ENCODE measurements at regions not wholly inside any gene's neighbourhood (a gene's known extent, or its start where the extent isn't known, plus 50 kb on each side); places are given as distances from the start of the nearest gene placed in this dataset.

DNA sequence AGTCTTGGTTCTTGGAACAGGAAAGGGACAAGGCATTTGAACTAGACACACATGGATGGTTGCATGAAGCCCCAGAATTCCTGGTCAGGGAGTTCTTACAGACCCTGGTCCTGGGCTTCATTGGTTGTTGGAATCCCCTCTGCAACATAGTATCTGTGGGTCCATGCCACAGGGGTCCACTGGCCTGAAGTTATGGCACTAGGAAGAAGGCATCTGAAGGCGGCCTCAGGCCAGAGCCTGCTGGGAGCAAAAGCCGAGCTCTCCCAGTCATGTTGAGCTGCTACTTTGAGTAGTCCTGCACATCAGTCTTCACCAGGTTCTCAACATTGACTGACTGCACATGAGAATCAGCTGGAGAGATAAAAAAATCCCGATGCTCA lies 71.1 kb upstream of the PITX1 start:
- TF ChIP-seq, protein P1, sequence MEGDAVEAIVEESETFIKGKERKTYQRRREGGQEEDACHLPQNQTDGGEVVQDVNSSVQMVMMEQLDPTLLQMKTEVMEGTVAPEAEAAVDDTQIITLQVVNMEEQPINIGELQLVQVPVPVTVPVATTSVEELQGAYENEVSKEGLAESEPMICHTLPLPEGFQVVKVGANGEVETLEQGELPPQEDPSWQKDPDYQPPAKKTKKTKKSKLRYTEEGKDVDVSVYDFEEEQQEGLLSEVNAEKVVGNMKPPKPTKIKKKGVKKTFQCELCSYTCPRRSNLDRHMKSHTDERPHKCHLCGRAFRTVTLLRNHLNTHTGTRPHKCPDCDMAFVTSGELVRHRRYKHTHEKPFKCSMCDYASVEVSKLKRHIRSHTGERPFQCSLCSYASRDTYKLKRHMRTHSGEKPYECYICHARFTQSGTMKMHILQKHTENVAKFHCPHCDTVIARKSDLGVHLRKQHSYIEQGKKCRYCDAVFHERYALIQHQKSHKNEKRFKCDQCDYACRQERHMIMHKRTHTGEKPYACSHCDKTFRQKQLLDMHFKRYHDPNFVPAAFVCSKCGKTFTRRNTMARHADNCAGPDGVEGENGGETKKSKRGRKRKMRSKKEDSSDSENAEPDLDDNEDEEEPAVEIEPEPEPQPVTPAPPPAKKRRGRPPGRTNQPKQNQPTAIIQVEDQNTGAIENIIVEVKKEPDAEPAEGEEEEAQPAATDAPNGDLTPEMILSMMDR (IDR thresholded peaks at IDR 0.05; ENCODE audit: low read length), result no peak
- no peak for TF ChIP-seq EZH2 (optimal IDR thresholded peaks at IDR 0.05; ENCODE audit: low read depth, low read length)
